Inflammatory macrophage treated with lipopolysaccharide for 4 hours (primary cell): ENCODE measurements at regions not wholly inside any gene's neighbourhood (a gene's known extent, or its start where the extent isn't known, plus 50 kb on each side); places are given as distances from the start of the nearest gene placed in this dataset.
A peak's percentile ranks its signal among the peaks of the same experiment; 100 is the strongest.

Experiments
- DNase-seq: peaks from one replicate; pipeline ENCODE4 v3.0.0-alpha.2; 2020

GRCh38 chrX:100512471-100512870, 72.3 kb upstream of the TNMD start:
- peak; percentile 5 for DNase-seq

- no peak for DNase-seq
These were observed 84.7 kb upstream of the PCDH19 start for GRCh38 chrX:100494646-100495370.

DNA sequence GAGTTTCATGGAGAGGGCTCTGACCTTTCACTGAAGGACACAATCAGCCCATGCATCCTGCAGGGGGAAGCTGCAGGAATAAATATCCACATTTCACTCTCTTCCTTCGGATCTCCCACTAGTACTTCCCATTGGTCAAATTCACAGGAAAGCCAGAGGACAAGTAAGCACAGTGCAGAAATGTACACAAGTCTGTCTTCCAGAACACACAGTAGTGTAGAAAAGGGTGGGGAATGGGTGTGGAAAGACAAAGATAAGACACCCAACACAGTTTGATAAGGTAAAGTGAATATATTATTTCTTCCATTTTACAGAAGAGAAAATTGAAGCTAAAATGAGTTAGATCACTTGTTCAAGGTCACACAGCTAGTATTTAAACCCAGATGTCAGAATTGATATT, 81.1 kb upstream of the PCDH19 start:
- no peak for DNase-seq

DNA sequence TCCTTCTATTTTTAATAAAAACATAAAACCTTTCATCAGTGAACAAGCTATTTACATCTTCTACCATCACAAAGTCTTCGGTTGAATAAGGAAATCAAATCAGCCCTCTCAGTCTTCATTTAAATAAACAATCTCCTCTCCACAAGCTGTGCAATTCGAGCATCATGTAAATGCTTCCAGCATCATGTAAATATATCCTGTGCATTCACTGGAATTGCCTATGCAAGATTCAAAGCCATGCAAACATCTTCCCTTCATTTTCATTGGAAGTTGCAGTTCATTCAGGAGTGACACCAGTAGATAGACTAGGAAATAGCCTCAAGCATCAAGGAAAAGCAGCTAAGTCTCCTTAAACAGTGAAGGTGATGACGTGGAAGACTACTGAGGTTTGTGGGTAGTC, 77.7 kb upstream of the PCDH19 start:
- no peak for DNase-seq

DNA sequence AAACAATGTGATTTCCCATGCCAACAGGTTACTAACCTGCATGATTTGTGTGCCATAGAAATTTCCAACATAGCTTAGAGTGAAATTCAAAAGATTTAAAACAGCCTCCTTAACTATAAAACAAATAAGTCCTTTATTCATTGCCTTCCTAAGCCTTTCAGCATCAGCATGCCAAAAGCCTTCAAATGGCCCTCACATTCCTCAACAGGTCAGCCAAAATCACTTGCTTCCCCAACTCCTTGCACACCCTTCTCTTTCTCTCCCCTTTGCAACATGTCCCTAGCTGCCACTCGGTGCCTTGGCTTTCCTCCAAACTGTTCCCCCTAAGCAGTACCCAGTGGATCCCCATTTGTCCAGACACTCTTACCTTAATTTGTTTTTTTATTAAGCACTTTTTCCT, 74.9 kb upstream of the PCDH19 start:
- no peak for DNase-seq

DNA sequence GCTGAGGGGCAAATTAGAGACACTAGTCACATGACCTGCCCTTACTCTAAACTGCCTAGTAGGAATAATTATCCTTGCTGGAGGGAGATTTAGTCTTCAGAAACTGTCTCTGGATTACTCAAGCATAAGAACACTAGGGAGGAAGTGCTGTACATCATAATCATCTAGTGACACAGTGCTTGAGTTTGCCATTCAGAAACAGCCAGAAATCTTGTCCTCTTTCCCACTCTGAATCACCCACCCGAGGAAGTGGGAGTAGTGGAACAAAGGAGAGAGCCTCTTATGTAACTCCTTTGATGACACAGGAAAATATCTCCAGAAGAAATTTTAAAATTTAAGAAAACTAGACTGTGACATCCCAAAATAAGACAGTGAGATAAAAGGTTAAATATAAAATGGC, 69.3 kb upstream of the PCDH19 start:
- DNase-seq, result no peak

DNA sequence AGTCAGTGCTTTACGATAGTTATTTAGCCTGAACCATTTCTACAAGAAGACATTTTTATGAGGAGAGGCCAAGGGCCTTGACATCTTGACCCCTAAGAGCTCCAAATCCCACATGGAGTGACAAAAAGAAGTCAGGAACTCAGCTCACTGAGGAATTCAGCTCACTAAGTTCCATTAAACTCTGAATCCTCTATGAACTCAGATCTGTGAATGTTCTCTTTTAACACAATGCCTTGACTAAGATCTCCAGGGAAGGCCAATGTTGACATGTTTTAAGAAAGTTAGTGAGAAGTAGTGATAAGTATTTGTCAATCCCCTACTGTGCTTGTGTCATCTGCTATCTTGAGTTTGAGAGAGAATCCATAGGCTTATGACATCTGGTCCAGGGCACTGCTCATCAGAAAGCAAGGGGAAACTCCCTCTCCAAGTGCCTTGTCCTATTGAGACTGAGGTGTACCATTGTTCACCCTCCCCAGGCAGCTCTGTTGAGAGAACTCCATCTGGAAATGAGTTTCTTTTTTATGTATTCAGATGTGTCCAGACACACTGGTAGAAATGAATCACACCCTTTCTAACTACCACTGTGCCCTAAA, 68.7 kb upstream of the PCDH19 start:
- no peak for DNase-seq

GRCh38 chrX:100477958-100478357, 67.9 kb upstream of the PCDH19 start:
- no peak for DNase-seq

- DNase-seq, result no peak
These were observed 67.4 kb upstream of the PCDH19 start for GRCh38 chrX:100477467-100477866.
